DND-41 (cell line): ENCODE measurements at regions not wholly inside any gene's neighbourhood (a gene's known extent, or its start where the extent isn't known, plus 50 kb on each side); places are given as distances from the start of the nearest gene placed in this dataset.
"Not testable (repeated sequence)": the region's sequence is repeated elsewhere in the genome, so short reads cannot be mapped to it uniquely, and the experiment has no call there.

Experiments
- ATAC-seq: fragments of 200-7000 bp; cut with Tn5 transposase; 3 replicates; pipeline ENCODE4 v1.9.1; 2021; ENCODE audit warnings: low read depth; ENCODE audit not compliant: insufficient read depth
- DNase-seq: peaks from one replicate; pipeline ENCODE4 v3.0.0-alpha.2; 2020
- H2AFZ ChIP-seq: 2 replicates; pipeline ENCODE4 v1.6.0; 2012; ENCODE audit warnings: low read depth, low read length
- H3K27ac ChIP-seq: 2 replicates; pipeline ENCODE4 v1.5.1; 2012; ENCODE audit warnings: low read length, inconsistent platforms
- H3K27me3 ChIP-seq: fragments of 200-600 bp; sonication (generic); 2 replicates; pipeline ENCODE4 v1.6.0; 2012; ENCODE audit warnings: low read length, mild to moderate bottlenecking, inconsistent platforms; ENCODE audit not compliant: insufficient read depth, poor library complexity
- H3K36me3 ChIP-seq: 2 replicates; pipeline ENCODE4 v1.5.1; 2012; ENCODE audit warnings: low read length, inconsistent platforms; ENCODE audit not compliant: insufficient read depth
- H3K4me1 ChIP-seq: 2 replicates; pipeline ENCODE4 v1.5.1; 2012; ENCODE audit warnings: mild to moderate bottlenecking, low read length; ENCODE audit not compliant: insufficient read depth
- H3K4me2 ChIP-seq: 2 replicates; pipeline ENCODE4 v1.6.0; 2012; ENCODE audit warnings: mild to moderate bottlenecking, moderate library complexity, low read length, inconsistent platforms; ENCODE audit not compliant: insufficient read depth
- H3K4me3 ChIP-seq, 2 experiments: fragments of 200-600 bp in 1 of 2; shearing (Covaris generic) in 1 of 2; 2 replicates each; pipeline ENCODE4 v1.5.1; 2012 to 2016; ENCODE audit warnings: inconsistent platforms in 2 of 2, low read length in 2 of 2, mild to moderate bottlenecking in 2 of 2, low read depth in 1 of 2, moderate library complexity in 1 of 2
- H3K79me2 ChIP-seq: 2 replicates; pipeline ENCODE4 v1.6.0; 2012; ENCODE audit warnings: low read length, inconsistent platforms; ENCODE audit not compliant: insufficient read depth
- H3K9ac ChIP-seq: 2 replicates; pipeline ENCODE4 v1.6.0; 2012; ENCODE audit warnings: low read depth, mild to moderate bottlenecking, inconsistent platforms, low read length, moderate library complexity
- H3K9me3 ChIP-seq: 2 replicates; pipeline ENCODE4 v1.5.1; 2012; ENCODE audit warnings: low read length, moderate library complexity, mild to moderate bottlenecking, inconsistent platforms; ENCODE audit not compliant: insufficient read depth, severe bottlenecking
- H4K20me1 ChIP-seq: 2 replicates; pipeline ENCODE4 v1.6.0; 2012; ENCODE audit warnings: low read length; ENCODE audit not compliant: insufficient read depth
- EZH2 ChIP-seq: IDR thresholded peaks from 3 replicates; pipeline ENCODE4 v1.6.1; 2012; ENCODE audit warnings: borderline replicate concordance, low read depth, mild to moderate bottlenecking, moderate library complexity, low read length, inconsistent platforms; ENCODE audit not compliant: severe bottlenecking
- TF ChIP-seq, protein P1 (sequence below): IDR thresholded peaks from 2 replicates; pipeline ENCODE4 v1.5.1; 2012; ENCODE audit warnings: borderline replicate concordance, low read length, moderate library complexity, mild to moderate bottlenecking; ENCODE audit not compliant: poor library complexity, severe bottlenecking; ENCODE audit errors: extremely low read depth

DNA sequence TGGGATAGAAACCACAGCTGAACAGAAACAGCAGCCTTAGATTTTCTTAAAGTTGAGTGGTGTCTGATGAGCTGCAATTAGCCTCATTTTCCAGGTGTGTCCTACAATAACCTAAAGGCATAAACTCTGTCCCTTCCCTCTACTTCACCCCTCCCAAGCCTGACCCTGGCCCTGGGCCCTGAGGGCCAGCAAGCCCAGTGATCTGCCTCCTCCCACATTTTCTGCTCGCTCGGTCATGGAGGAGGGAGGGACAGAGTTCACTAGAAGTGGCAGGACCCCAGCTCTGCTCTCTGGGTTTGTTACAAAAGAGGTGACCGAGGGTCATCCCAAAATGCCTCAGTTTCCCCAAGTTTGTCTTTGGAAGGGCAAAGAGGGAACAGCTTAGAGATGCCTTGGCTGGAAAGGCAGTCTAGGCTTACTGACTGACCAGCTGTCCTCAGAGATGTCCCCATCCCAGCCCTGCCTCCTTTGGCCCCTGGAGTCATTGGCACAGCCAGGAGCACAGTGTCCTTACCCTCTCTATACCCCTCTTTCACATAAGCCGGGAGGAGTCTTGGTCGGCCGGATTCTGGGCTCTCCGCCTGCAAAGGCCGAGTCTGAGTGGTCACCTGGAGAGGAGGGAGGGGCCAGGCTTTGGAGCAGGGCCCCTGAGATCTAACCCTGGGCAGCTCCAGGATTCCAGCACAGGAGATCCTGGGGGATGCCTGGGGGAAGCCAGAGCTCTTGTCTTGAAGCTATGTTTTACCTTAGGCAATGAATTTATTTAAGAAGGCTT lies 172.7 kb downstream of the PTPRU start:
- Histone ChIP-seq H3K4me3 (no peak overlapping the region), H3K9ac (no peak overlapping the region), H3K4me2 (no peak overlapping the region), H3K27me3 (peaks cover 4% of the 10 kb centered on the region), H3K27ac (no peak overlapping the region), H2AFZ (no peak overlapping the region), H3K4me1 (no peaks in the 10 kb centered on the region), H3K79me2 (no peaks in the 10 kb centered on the region), H4K20me1 (no peaks in the 10 kb centered on the region), H3K36me3 (no peaks in the 10 kb centered on the region), H3K9me3 (no peaks in the 10 kb centered on the region)
- no peak for TF ChIP-seq EZH2
- TF ChIP-seq, protein P1, sequence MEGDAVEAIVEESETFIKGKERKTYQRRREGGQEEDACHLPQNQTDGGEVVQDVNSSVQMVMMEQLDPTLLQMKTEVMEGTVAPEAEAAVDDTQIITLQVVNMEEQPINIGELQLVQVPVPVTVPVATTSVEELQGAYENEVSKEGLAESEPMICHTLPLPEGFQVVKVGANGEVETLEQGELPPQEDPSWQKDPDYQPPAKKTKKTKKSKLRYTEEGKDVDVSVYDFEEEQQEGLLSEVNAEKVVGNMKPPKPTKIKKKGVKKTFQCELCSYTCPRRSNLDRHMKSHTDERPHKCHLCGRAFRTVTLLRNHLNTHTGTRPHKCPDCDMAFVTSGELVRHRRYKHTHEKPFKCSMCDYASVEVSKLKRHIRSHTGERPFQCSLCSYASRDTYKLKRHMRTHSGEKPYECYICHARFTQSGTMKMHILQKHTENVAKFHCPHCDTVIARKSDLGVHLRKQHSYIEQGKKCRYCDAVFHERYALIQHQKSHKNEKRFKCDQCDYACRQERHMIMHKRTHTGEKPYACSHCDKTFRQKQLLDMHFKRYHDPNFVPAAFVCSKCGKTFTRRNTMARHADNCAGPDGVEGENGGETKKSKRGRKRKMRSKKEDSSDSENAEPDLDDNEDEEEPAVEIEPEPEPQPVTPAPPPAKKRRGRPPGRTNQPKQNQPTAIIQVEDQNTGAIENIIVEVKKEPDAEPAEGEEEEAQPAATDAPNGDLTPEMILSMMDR, result no peak
- ATAC-seq (no peak), DNase-seq (no peak)

DNA sequence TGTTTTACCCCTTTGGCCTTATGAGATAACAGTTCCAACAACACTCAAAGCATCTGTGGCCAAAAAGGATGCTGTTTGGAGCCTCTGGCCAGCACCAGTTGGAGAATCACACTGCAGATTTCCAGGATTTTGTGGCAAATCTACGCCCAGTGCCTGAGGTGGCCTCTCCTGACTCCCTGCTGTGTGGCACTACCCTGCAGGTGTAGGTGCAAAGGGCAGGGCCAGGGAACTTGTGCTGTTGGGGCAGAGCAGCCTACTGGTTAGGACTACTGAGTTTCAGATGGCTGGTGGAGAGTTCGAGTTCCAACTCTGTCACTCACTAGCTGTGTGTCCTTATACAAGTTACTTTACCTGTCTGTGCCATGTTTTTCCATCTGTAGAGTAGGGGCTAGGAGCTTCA lies 170.5 kb downstream of the PTPRU start:
- H3K27me3 ChIP-seq, result peaks cover 4% of the 10 kb centered on the region
- no peaks in the 10 kb centered on the region for H4K20me1 ChIP-seq
- H3K4me1 ChIP-seq, result no peaks in the 10 kb centered on the region
- H3K27ac ChIP-seq, result no peak overlapping the region
- DNase-seq, result no peak
- H3K9me3 ChIP-seq, result no peaks in the 10 kb centered on the region
- TF ChIP-seq, protein P1, result no peak
- no peak for TF ChIP-seq EZH2
- no peak for ATAC-seq
- H3K4me3 ChIP-seq, result no peak overlapping the region
- no peak overlapping the region for H2AFZ ChIP-seq
- H3K36me3 ChIP-seq, result no peaks in the 10 kb centered on the region
- H3K9ac ChIP-seq, result no peak overlapping the region
- H3K79me2 ChIP-seq, result no peaks in the 10 kb centered on the region
- no peak overlapping the region for H3K4me2 ChIP-seq

DNA sequence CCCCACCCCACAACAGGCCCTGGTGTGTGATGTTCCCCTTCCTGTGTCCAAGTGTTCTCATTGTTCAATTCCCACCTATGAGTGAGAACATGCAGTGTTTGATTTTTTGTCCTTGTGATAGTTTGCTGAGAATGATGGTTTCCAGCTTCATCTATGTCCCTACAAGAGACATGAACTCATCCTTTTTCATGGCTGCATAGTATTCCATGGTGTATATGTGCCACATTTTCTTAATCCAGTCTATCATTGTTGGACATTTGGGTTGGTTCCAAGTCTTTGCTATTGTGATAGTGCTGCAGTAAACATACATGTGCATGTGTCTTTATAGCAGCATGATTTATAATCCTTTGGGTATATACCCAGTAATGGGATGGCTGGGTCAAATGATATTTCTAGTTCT lies 163.9 kb downstream of the PTPRU start:
- ATAC-seq, H3K27ac ChIP-seq, H3K79me2 ChIP-seq, H3K36me3 ChIP-seq, DNase-seq, H3K4me2 ChIP-seq, H3K4me1 ChIP-seq, H3K9me3 ChIP-seq, H3K4me3 ChIP-seq, H2AFZ ChIP-seq, H4K20me1 ChIP-seq, H3K27me3 ChIP-seq, H3K9ac ChIP-seq: not testable (repeated sequence)

DNA sequence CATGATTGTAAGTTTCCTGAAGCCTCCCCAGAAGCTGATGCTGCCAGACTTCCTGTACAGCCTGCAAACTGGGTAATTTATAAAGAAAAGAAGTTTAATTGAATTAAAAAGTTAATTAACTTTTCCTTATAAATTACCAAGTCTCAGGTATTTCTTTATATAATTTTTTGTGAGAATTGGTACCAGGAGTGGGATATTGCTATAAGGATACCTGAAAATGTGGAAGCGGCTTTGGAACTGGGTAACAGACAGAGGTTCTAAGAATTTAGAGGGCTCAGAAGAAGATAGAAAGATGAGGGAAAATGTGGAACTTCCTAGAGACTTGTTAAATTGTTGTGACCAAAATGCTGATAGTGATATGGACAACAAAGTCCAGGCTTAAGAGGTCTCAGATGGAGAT lies 163.1 kb downstream of the PTPRU start:
- H4K20me1 ChIP-seq, result no peaks in the 10 kb centered on the region
- no peaks in the 10 kb centered on the region for H3K36me3 ChIP-seq
- ATAC-seq, result no peak

More for the DNA sequence above, 163.1 kb downstream of the PTPRU start:
- no peak for DNase-seq
- H3K27ac ChIP-seq, result no peak overlapping the region
- H3K4me3 ChIP-seq, result no peak overlapping the region
- H2AFZ ChIP-seq, result no peak overlapping the region
- H3K4me2 ChIP-seq, result no peak overlapping the region
- no peak overlapping the region for H3K9ac ChIP-seq
- H3K9me3 ChIP-seq, result no peaks in the 10 kb centered on the region
- no peaks in the 10 kb centered on the region for H3K4me1 ChIP-seq
- no peaks in the 10 kb centered on the region for H3K79me2 ChIP-seq
- TF ChIP-seq, protein P1, result no peak
- TF ChIP-seq EZH2, result no peak
- no peaks in the 10 kb centered on the region for H3K27me3 ChIP-seq
